M059J (cell line): ENCODE measurements at regions not wholly inside any gene's neighbourhood (a gene's known extent, or its start where the extent isn't known, plus 50 kb on each side); places are given as distances from the start of the nearest gene placed in this dataset.

Experiments
- DNase-seq: peaks from one replicate; pipeline ENCODE4 v3.0.0-alpha.2; 2012; ENCODE audit warnings: low read depth

DNA sequence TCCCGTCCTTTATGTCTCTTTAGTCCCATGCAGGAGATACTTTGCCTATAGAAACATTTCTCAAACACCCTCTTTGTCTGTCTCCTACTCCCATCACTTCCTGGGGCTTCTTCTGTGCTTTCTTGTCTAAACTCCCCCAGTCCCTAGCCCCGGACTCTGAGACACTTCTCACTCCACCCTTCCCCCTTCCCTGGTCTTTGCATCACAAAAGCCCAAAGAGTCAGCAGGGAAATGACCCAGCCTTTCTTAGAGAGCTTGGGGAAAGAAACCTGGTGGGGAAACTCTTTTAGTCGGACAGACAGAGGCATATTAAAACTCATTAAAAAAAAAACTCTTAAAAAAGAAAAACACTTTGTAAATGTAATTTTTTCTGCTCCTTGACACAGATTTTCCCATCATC is 211.2 kb downstream of the TJP1 start:
- DNase-seq = no peak

DNA sequence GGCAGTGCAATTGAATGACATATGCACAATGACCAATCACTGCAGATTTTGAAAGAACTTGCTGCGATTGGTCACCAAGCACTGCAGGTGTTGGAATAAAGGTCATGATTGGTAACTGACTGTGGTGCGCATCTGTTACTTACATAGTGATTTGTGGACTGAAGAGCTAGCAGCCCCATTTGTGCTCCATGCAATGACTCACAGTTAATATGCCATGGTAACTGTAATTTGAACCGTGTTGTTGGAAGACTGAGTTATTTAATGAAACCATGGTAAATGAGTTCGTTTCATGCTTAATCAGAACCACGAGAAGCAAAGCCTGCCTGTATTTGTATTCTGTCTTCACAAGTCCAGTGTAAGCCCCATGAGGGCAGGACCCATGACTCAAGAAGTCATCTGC is 220.5 kb downstream of the TJP1 start:
- DNase-seq = peak; percentile 59

DNA sequence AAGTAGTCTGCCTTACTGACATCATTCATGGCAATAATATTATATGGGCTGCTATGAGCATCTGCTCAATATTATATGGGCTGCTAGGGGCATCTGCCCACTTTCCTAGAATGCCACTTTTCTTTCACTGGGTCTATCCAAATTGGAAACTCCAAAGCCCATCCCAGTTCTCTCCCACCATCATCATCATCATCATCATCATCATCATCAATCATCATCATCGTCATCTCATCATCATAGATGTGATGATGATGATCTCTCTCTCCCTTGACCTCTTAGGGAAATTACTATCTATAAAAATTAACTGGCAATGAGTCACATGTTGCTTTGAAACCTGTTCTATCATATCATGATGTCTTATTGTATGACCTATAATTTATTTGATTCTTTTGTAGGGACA is 222.0 kb downstream of the TJP1 start:
- DNase-seq = no peak

- peak; percentile 70 for DNase-seq
Observed at GRCh38 chr15:29596266-29596665, 226.0 kb downstream of the TJP1 start.

GRCh38 chr15:29593629-29594028 is 228.6 kb downstream of the TJP1 start:
- DNase-seq = no peak

DNA sequence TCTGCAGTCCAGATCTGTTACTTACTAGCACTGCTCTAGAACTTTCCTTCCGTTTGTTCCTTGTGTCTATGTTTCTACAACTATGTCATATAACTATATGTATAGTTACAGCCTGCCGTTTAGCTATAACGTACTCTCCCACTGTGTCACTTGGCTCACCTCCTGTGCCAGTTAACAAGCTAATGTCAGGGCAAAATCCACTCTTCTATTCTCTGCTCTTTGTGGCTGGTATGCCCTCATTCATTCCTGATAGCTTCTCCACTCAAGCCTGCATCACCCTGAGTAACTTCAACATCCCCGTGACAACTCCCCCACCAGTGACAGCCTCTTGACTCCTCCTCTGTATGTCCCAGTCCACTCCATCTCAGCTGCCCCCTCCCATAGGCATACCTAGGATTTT is 229.2 kb downstream of the TJP1 start:
- DNase-seq = no peak

DNA sequence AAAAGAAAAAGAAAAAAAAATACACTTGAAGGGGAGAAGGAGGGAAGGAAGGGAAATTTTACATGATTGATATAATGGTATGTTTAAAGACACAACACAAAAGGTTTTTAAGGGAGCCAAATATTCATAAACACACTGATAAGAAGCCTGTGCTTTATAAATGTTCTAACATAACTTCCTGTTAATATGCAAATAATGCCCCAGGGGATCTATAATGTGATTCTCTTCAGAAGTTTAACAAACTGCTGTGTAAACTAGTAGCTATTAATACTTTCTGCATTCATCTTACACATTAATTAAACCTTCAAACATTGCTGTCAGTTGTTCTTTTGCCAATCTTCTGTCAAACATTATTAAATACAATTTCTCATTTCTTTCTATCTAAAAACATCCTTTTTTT is 231.6 kb downstream of the TJP1 start:
- no peak for DNase-seq

DNA sequence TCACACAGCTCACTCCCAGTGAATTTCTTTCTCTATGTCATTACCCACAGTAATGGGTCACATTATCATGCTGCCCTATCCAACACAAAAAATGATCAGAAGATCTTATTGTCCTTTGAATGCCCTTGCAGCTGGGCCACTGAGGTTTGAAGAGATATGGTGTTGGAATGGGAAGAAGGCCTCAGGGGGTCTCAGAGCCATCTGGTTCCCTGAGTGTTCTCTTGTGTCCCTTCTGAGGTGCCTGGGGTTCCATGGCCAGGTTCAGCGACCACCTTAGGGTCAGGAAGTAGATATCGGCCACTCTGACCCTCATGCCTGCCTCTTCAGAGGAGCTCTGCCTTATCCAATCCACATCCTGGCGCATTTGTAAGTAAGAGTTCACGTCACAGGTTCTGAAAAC is 232.3 kb downstream of the TJP1 start:
- no peak for DNase-seq

DNA sequence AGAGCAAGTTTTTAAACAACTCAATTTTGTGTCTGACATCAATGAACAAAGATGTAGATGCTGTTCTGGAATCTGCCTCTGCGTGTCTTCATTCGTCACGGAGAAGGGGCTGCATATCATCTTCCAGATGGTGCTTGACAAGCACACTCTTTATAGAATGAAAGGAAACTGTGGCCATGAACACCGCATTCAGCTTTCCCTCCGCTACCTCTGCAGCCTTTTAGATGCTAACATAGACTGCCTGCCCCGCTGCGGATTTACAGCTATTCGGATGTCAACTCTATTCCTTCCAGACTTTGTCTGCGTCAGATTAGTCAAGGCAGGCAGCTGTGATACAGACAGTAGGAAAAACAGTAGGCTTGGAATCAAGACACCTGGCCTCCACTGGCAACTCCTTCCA is 232.9 kb downstream of the TJP1 start:
- DNase-seq = no peak

DNA sequence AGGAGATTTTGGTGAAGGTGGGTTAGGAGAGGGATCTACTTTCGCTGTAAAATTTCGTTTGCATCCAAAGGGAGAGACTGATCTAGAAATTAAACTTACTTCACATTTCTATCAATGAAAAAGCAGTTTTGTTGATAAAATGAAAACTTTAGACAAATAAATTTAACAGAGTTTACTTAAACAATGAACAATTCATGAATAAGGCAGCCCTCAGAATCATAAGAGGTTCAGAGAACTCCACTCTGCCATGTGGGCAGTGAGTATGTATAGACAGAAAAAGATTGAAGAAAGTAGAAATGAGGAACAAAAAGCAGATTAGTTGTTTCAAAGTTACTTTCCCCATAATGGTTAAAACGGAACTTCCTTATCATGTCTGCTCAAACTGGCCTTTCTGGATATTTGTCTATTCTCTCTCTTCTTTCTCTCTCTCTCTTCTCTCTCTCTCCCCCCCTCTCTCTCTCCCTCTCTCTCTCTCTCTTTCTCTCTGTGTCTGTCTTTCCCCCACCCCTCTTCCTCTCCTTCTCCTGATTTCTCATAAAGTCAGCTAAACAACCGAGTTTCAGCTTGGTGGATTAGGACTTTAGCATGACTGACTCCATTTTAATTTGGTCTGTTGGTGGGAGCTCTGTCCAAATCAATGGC is 248.9 kb downstream of the TJP1 start:
- DNase-seq = no peak

DNA sequence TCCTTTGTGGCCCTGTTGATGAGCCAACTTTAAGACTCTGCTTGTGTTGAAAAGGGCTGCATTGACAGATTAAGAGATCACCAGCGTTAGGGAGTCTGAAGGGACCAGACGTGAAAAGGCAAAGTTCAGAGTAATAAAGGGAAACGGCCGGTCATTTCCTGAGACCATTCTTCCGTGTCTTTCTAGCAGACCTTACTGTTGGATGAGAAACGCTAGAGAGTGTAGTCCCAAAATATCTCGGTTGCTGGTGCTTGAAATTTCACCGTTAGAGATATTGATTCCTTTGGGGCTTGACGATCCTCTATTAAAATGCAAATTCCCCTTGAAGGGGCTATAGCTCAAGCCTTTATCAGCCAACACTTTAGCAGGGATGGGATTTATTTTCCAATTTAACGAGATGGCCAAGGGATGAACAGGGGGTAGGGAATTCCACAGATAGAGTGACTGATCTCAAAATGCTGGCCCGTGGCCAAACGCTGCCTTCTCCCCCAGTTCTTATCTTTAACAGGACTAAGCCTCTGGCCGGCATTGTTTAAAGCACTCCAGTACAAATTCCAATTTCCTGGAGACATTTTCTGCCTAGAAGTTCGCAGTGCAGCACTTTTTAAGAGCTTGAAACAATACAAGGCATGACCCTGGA is 250.4 kb downstream of the TJP1 start:
- peak; percentile 27 for DNase-seq

GRCh38 chr15:29570948-29571791 is 251.1 kb downstream of the TJP1 start:
- DNase-seq = peak; percentile 18

DNA sequence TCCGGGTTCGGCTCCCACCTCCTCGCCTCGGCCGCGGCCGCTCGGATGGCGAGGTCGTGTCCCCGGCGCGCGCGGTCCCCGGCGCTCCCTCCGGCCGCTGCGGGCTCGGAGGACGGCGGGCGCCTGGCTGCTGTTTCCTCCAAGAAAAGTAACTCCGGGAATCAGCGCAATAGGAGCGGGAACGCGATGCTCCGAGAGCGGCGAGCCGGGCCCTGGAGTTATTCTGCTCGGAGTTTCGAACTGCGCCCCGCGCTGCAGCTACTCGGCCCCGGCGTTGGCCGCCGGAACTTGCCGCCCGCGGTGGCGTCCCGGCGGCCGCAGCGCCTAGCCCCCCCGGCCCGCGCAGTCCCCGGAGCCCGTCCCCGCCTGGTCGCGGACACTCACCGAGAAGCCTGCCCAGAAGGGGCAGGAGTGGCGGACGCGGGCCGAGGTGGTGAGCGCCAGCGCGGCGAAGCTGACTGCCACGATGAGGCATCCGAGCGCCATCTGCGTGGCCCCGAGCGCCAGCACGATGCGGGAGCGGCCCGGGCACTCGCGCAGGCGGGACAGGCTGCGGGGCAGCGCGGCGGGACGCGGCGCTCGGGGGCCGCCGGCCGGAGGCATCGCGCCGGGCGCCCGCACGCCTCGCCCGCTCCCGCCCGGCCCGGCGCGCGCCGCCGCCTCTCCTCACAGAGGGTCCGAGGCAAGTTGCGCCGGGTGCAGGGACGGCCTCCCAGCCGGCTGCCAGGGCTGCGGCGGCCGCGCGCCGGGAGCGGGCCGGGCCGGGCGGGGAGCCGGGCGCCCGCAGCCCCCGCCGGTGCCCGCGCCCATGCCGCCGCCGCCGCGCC is 251.9 kb downstream of the TJP1 start:
- DNase-seq = peak; percentile 19

GRCh38 chr15:29569533-29570092 is 252.7 kb downstream of the TJP1 start:
- DNase-seq = no peak

GRCh38 chr15:29568840-29569532 is 253.3 kb downstream of the TJP1 start:
- peak; percentile 59 for DNase-seq

GRCh38 chr15:29567336-29567735 is 254.9 kb downstream of the TJP1 start:
- DNase-seq = no peak

GRCh38 chr15:29566914-29567313 is 255.4 kb downstream of the TJP1 start:
- DNase-seq = no peak

DNA sequence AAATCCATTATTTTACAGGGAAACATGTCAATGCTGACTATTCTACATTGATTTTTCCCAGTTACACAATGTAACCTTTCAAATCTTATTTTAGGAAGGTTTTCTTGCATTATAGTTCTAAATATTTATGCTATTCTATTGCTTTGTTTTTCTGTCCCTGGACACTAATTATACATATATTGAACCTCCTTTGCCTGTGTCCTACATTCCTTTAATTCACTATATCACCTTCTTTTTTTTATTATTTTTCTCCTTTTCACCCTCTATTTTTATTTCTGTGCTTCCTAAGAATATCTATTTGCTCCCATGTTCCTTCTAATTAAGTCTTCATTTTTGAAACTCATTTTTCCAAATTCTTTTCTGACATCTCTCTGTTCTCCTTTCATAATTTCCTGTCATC is 259.2 kb downstream of the TJP1 start:
- no peak for DNase-seq

GRCh38 chr15:29560896-29561295 is 261.4 kb downstream of the TJP1 start:
- DNase-seq = no peak

DNA sequence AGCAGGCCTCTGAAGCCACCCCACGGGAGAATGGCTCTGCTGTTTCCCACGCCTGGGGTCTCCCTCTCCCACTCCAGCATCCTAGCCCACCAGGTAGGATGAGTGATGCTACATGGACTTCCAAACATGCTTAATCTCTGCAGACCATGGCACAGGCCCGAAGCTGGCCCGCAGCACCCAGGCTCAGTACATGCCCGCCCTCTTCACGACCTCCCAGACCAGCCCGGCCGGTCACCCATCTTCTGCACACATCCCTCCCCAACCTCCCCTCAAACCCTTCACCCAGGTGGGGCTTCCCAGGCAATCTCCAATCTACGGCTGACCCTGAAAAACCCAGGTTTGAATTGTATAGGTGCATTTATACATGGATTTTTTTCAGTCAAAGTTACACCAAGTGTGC is 264.0 kb downstream of the TJP1 start:
- no peak for DNase-seq

- DNase-seq = no peak
Observed at GRCh38 chr15:29557171-29557570, 265.1 kb downstream of the TJP1 start.
